Memory B cell (primary cell): ENCODE measurements at regions not wholly inside any gene's neighbourhood (a gene's known extent, or its start where the extent isn't known, plus 50 kb on each side); places are given as distances from the start of the nearest gene placed in this dataset.

Experiments used
- ATAC-seq: fragments of 150-1000 bp; cut with Tn5 transposase; 2 replicates; pipeline ENCODE4 v1.10.0; 2021; ENCODE audit warnings: low read depth, mild to moderate bottlenecking, moderate library complexity
- DNase-seq, 2 donors: peaks; one replicate each; pipeline ENCODE4 v3.0.0; 2022; ENCODE audit warnings: low spot score in 2 of 2
- H3K27ac Mint-ChIP-seq: one replicate; pipeline ENCODE4 v1.8.0; 2022; ENCODE audit warnings: mild to moderate bottlenecking, moderate library complexity, mixed read lengths
- H3K27me3 Mint-ChIP-seq: one replicate; pipeline ENCODE4 v1.8.0; 2022; ENCODE audit warnings: mixed read lengths
- H3K36me3 Mint-ChIP-seq: one replicate; pipeline ENCODE4 v1.8.0; 2022; ENCODE audit warnings: mild to moderate bottlenecking, mixed read lengths
- H3K4me1 Mint-ChIP-seq: one replicate; pipeline ENCODE4 v1.8.0; 2022; ENCODE audit warnings: mixed read lengths
- H3K4me3 Mint-ChIP-seq: one replicate; pipeline ENCODE4 v1.8.0; 2022; ENCODE audit warnings: mild to moderate bottlenecking, moderate library complexity, mixed read lengths
- H3K9me3 Mint-ChIP-seq: one replicate; pipeline ENCODE4 v1.8.0; 2022; ENCODE audit warnings: mixed read lengths

- Mint-ChIP-seq H3K27me3 (peaks cover 3% of the 10 kb centered on the region), H3K36me3 (no peaks in the 10 kb centered on the region), H3K27ac (no peak overlapping the region), H3K4me1 (no peaks in the 10 kb centered on the region), H3K4me3 (no peak overlapping the region), H3K9me3 (peaks cover 2% of the 10 kb centered on the region)
- no peak for ATAC-seq
- DNase-seq: no peak
Observed at GRCh38 chr15:38853608-38854007, 289.0 kb upstream of the RASGRP1 start.

- Mint-ChIP-seq H3K36me3 (no peaks in the 10 kb centered on the region), H3K9me3 (peaks cover 2% of the 10 kb centered on the region), H3K4me1 (no peaks in the 10 kb centered on the region), H3K27ac (no peak overlapping the region), H3K27me3 (peaks cover 3% of the 10 kb centered on the region), H3K4me3 (no peak overlapping the region)
- ATAC-seq (no peak), DNase-seq (no peak)
Observed at GRCh38 chr15:38854506-38854905, 289.9 kb upstream of the RASGRP1 start.

DNA sequence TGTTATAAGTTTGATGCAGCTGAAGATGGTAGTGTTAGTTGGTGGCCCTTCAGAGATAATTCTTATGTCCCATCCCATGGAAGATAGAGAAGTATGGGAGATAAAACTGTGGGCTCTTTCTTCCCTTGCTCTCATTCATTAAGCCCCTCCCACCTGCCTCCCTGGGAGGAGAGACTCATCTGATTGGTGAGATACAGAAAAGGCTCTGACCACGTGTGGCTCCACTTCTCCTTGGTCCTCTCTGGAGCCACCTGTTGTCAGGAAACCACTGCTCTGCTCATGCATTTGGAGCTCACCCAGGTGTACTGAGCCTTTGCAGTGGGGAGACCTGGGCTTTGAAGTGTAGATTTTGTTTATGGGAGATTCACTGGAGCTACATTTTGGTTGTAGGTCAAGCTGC lies 293.2 kb upstream of the RASGRP1 start:
- ATAC-seq (no peak), DNase-seq (no peak)
- no peak overlapping the region for H3K4me3 Mint-ChIP-seq
- no peaks in the 10 kb centered on the region for H3K36me3 Mint-ChIP-seq
- no peaks in the 10 kb centered on the region for H3K4me1 Mint-ChIP-seq
- H3K27ac Mint-ChIP-seq: no peak overlapping the region
- H3K27me3 Mint-ChIP-seq: peaks cover 3% of the 10 kb centered on the region
- H3K9me3 Mint-ChIP-seq: no peaks in the 10 kb centered on the region

DNA sequence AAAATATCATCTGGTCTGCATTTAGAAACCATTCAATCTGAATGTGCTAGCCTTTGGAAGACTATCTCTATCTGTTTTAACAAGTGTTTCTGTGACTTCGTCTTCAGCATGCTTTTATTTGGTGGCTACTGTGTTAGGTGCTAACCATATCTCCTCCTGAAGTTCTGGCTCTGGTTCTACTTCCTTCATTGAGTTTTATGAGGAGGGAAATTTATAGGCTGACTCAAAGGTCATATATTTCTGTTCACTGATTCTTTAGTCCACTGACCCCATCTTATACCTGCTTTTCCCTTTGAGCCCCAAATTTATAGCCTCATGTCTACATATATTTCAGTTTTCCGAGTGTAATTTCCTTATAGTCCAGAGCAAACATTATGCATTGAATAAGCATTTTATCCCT lies 295.0 kb upstream of the RASGRP1 start:
- H3K36me3 Mint-ChIP-seq: no peaks in the 10 kb centered on the region
- H3K27me3 Mint-ChIP-seq: peaks cover 3% of the 10 kb centered on the region
- DNase-seq (no peak), ATAC-seq (no peak)
- H3K4me1 Mint-ChIP-seq: no peaks in the 10 kb centered on the region
- H3K4me3 Mint-ChIP-seq: no peak overlapping the region
- no peaks in the 10 kb centered on the region for H3K9me3 Mint-ChIP-seq
- H3K27ac Mint-ChIP-seq: no peak overlapping the region

- Mint-ChIP-seq H3K27me3 (peaks cover 3% of the 10 kb centered on the region), H3K9me3 (no peaks in the 10 kb centered on the region), H3K4me3 (no peak overlapping the region), H3K4me1 (no peaks in the 10 kb centered on the region), H3K36me3 (no peaks in the 10 kb centered on the region), H3K27ac (no peak overlapping the region)
- DNase-seq: no peak
- no peak for ATAC-seq
Observed at GRCh38 chr15:38860253-38860652, 295.6 kb upstream of the RASGRP1 start.

DNA sequence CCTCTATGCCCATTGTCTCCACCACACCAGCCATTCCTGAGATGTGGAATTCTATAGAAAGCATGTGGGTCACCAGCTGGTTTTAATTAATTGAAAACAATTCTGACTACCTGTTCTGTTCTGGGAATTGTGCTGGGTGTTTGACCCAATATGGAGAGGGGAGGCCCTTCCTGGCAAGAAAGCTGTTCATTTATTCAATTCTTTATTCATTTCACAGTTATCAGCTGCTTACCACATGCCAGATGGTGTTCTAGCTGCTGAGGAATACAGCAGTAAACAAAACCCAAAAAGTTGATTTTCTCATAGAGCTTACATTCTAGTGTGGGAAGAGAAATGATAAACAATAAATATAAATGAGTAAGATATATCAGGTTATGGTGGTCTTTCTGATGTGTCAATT lies 296.1 kb upstream of the RASGRP1 start:
- ATAC-seq (no peak), DNase-seq (no peak)
- H3K4me3 Mint-ChIP-seq: no peak overlapping the region
- no peaks in the 10 kb centered on the region for H3K36me3 Mint-ChIP-seq
- no peaks in the 10 kb centered on the region for H3K4me1 Mint-ChIP-seq
- no peaks in the 10 kb centered on the region for H3K9me3 Mint-ChIP-seq
- no peak overlapping the region for H3K27ac Mint-ChIP-seq
- peaks cover 3% of the 10 kb centered on the region for H3K27me3 Mint-ChIP-seq

GRCh38 chr15:38861108-38861507 lies 296.5 kb upstream of the RASGRP1 start:
- Mint-ChIP-seq H3K4me3 (no peak overlapping the region), H3K9me3 (no peaks in the 10 kb centered on the region), H3K36me3 (no peaks in the 10 kb centered on the region), H3K27ac (no peak overlapping the region), H3K27me3 (peaks cover 3% of the 10 kb centered on the region), H3K4me1 (no peaks in the 10 kb centered on the region)
- ATAC-seq (no peak), DNase-seq (no peak)

DNA sequence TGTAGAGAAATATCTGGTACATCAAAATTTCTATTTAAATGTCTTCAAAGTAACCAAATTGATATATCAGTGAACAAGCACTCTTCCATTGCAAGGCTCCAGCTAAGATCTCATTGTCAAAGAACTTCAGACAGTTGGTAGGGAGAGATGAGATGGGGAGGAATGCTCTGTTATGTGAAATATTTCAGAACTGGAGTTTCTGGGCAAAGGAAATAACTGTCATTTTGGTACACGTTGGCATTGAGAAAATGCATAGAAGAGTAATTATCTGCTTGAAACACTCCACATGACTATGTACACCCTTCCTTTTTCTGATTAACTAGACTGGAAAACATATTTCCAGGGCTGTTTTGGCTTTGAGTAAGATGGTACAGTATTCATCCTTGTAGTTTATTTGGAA lies 297.5 kb upstream of the RASGRP1 start:
- Mint-ChIP-seq H3K27ac (no peak overlapping the region), H3K9me3 (no peaks in the 10 kb centered on the region), H3K4me3 (no peak overlapping the region), H3K27me3 (peaks cover 2% of the 10 kb centered on the region), H3K36me3 (no peaks in the 10 kb centered on the region), H3K4me1 (no peaks in the 10 kb centered on the region)
- no peak for ATAC-seq
- DNase-seq: no peak

DNA sequence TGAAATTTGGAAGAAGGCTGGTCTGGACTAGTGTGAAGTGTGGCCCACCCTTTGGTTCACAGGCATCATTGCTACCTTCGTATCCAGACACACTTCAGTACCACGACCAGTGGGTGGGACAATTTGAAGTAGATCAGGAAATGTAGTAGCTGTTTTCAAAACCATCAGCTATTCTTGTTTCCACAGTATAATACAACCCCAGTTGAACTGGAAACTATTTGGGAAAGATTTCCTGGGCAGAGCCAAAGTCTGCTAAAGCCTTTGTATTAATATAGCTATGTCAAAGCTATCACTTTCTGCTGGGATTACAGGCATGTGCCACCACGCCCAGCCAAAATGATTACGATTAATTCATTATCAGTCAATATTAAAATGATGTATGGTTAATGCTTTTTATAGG lies 298.8 kb upstream of the RASGRP1 start:
- Mint-ChIP-seq H3K4me3 (no peak overlapping the region), H3K4me1 (no peaks in the 10 kb centered on the region), H3K9me3 (no peaks in the 10 kb centered on the region), H3K36me3 (no peaks in the 10 kb centered on the region), H3K27ac (no peak overlapping the region), H3K27me3 (peaks cover 2% of the 10 kb centered on the region)
- DNase-seq (no peak), ATAC-seq (no peak)

DNA sequence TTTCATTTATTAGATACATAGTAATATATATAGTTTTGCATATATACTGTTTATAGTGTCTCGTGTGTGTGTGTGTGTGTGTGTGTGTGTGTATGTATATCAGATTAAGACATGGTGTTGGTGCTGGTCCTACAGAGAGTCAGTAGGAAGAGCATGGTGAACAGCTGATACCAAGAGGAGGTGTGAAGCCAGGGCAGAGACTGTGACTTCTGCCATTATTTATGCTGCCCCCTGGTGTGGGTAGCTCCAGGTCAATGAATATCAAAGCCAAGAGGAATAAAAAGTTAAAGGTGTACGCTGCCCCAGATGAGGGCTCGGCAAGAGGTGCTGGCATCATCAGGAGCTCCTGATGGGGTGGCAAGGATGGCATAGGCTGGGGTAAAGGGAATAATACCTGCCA lies 299.5 kb upstream of the RASGRP1 start:
- Mint-ChIP-seq H3K27ac (no peak overlapping the region), H3K4me1 (no peaks in the 10 kb centered on the region), H3K4me3 (no peak overlapping the region), H3K27me3 (peaks cover 2% of the 10 kb centered on the region), H3K36me3 (no peaks in the 10 kb centered on the region), H3K9me3 (no peaks in the 10 kb centered on the region)
- DNase-seq: no peak
- no peak for ATAC-seq

GRCh38 chr15:38864827-38865581 lies 300.4 kb upstream of the RASGRP1 start:
- Mint-ChIP-seq H3K9me3 (peaks cover 1% of the 10 kb centered on the region), H3K4me1 (no peaks in the 10 kb centered on the region), H3K36me3 (no peaks in the 10 kb centered on the region), H3K4me3 (no peak overlapping the region), H3K27ac (no peak overlapping the region), H3K27me3 (peaks cover 4% of the 10 kb centered on the region)
- ATAC-seq: no peak
- DNase-seq: no peak

DNA sequence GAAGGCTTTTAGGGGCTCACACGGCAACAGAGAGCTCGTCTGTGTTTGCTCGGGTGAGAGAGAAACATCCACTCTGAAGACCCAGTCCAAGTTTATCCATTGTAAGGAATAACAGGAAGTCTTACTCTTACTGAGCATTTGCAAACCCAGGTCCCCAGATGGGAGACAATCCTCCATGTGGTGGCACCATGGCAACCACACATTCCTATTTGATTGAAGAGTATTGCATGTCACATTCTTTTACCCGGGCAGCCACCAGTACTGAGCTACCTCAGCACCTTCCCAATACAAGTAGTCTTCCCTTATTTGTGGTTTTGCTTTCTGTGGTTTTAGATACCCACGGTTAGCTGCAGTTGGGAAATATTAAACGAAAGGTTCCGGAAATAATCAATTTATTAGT lies 302.9 kb upstream of the RASGRP1 start:
- Mint-ChIP-seq H3K27me3 (peaks cover 4% of the 10 kb centered on the region), H3K9me3 (peaks cover 1% of the 10 kb centered on the region), H3K4me1 (no peaks in the 10 kb centered on the region), H3K27ac (no peak overlapping the region), H3K4me3 (no peak overlapping the region), H3K36me3 (no peaks in the 10 kb centered on the region)
- no peak for ATAC-seq
- DNase-seq: no peak

GRCh38 chr15:38868326-38869114 lies 303.9 kb upstream of the RASGRP1 start:
- H3K4me3 Mint-ChIP-seq: no peak overlapping the region
- ATAC-seq (no peak), DNase-seq (no peak)
- H3K27ac Mint-ChIP-seq: no peak overlapping the region
- no peaks in the 10 kb centered on the region for H3K36me3 Mint-ChIP-seq
- no peaks in the 10 kb centered on the region for H3K4me1 Mint-ChIP-seq
- H3K9me3 Mint-ChIP-seq: peaks cover 1% of the 10 kb centered on the region
- H3K27me3 Mint-ChIP-seq: peaks cover 2% of the 10 kb centered on the region

DNA sequence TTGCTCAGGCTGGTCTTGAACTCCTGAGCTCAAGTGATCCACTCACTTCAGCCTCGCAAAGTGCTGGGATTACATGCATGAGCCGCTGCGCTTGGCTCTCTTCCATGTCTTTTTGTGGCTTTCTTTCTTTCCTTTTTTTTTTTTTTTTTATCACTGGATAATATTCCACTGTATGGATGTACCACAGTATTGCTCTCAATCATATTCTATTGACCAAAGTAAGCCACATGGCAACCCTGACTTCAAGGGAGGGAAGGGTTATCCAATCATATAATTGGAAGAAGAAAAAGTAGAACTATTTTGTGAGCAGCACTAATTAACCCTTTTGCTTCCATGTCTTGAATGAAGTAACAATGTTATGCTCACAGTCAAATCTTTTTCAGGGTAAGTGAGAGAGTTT lies 307.0 kb upstream of the RASGRP1 start:
- H3K27me3 Mint-ChIP-seq: peaks cover 2% of the 10 kb centered on the region
- ATAC-seq: no peak
- no peaks in the 10 kb centered on the region for H3K36me3 Mint-ChIP-seq
- no peak overlapping the region for H3K4me3 Mint-ChIP-seq
- H3K27ac Mint-ChIP-seq: no peak overlapping the region
- peaks cover 1% of the 10 kb centered on the region for H3K9me3 Mint-ChIP-seq
- no peaks in the 10 kb centered on the region for H3K4me1 Mint-ChIP-seq
- no peak for DNase-seq

- no peak for ATAC-seq
- no peak for DNase-seq
- Mint-ChIP-seq H3K9me3 (peaks cover 1% of the 10 kb centered on the region), H3K27me3 (peaks cover 2% of the 10 kb centered on the region), H3K4me1 (no peaks in the 10 kb centered on the region), H3K36me3 (no peaks in the 10 kb centered on the region), H3K4me3 (no peak overlapping the region), H3K27ac (no peak overlapping the region)
Observed at GRCh38 chr15:38872732-38873131, 308.1 kb upstream of the RASGRP1 start.
